ENCODE measurements at regions not wholly inside any gene's neighbourhood (a gene's known extent, or its start where the extent isn't known, plus 50 kb on each side); places are given as distances from the start of the nearest gene placed in this dataset.

DNA sequence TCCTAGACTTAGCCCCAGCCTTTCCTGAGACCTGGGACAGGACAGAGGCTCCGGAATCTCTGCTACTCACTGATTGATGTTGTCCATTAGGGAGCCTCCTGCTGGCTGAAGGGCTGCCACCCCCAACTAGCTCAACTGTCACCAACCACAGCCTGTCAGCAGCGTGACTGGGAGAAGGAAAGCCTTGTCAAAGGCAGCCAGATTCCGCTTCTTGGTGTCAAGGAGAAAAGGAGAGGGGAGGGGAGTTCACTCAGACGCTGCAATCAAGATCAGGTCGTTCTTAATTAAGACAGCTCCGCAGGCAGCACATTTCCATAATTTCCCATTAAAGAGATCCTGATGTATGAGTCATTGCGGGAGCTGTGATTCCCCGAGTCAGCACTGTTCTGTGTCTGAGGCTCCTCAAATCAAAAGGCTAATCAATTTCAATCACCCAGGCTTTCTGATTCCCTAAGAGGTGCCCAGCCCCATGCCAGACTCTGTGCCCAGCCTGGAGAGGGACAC lies 152.8 kb upstream of the ZBED5 start:
- no peak overlapping the region for H3K9ac ChIP-seq (ENCODE audit: low read depth, low read length)
- H3K36me3 ChIP-seq (ENCODE audit: insufficient read depth, low read depth, low read length), result no peaks in the 10 kb centered on the region
- peaks cover 11% of the 10 kb centered on the region; the same call in 1 of the 2 replicates for H3K4me1 ChIP-seq (ENCODE audit: insufficient read depth, low read length)
- H3K27me3 ChIP-seq (ENCODE audit: insufficient read depth, low read length), result no peaks in the 10 kb centered on the region
- no peaks in the 10 kb centered on the region; the same call in 1 of the 2 replicates for H3K9me3 ChIP-seq (ENCODE audit: insufficient read depth, low read depth, low read length)
- H3K4me3 ChIP-seq (ENCODE audit: low read length), result peak overlapping the region; percentile 30; the same call in 1 of the 2 replicates
- no peak overlapping the region for H3K27ac ChIP-seq (ENCODE audit: low read length)

DNA sequence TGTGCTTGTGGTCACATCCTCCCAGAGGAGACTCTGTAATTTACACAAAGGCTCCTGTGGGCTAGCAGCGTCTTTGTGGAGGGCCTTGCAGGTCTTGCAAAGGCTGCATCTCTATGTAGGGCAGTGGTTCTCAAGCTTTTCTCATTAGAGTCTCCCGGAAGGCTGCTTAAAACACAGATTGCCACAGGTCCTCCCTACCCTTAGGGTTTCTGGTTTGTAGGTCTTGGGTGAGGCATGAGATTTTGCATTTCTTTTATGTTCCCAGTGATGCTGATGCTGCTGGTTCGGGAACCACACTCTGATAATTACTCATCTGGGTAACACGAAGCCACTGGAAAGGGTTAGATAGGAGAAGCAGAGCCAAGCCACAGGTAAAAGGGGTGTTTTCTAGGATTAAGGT lies 151.3 kb upstream of the ZBED5 start:
- Histone ChIP-seq H3K4me3 (ENCODE audit: low read length) (no peak overlapping the region), H3K4me1 (ENCODE audit: insufficient read depth, low read length) (peaks cover 11% of the 10 kb centered on the region; the same call in 1 of the 2 replicates), H3K27me3 (ENCODE audit: insufficient read depth, low read length) (no peaks in the 10 kb centered on the region), H3K36me3 (ENCODE audit: insufficient read depth, low read depth, low read length) (no peaks in the 10 kb centered on the region), H3K9me3 (ENCODE audit: insufficient read depth, low read depth, low read length) (no peaks in the 10 kb centered on the region; the same call in 1 of the 2 replicates), H3K9ac (ENCODE audit: low read depth, low read length) (no peak overlapping the region), H3K27ac (ENCODE audit: low read length) (no peak overlapping the region)

DNA sequence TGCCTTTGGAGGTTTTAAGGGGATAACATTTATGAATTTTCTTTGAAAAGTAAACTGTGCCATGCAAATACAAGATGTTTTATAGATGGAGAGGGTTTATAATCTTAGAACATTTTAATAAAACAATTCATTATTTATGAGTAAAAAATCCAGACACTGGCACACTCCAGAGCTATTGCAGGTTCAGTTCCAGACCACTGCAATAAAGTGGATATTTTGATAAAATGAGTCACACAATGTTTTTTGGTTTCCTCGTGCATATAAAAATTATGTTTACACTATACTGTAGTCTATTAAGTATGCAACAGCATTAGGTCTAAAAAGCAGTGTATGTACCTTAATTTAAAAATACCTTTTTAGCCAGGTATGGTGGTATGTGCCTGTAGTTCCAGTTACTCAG lies 146.2 kb upstream of the ZBED5 start:
- H3K27ac ChIP-seq (ENCODE audit: low read length), result no peak overlapping the region
- no peak overlapping the region for H3K9ac ChIP-seq (ENCODE audit: low read depth, low read length)
- no peaks in the 10 kb centered on the region for H3K36me3 ChIP-seq (ENCODE audit: insufficient read depth, low read depth, low read length)
- no peaks in the 10 kb centered on the region for H3K4me1 ChIP-seq (ENCODE audit: insufficient read depth, low read length)
- H3K27me3 ChIP-seq (ENCODE audit: insufficient read depth, low read length), result no peaks in the 10 kb centered on the region
- H3K9me3 ChIP-seq (ENCODE audit: insufficient read depth, low read depth, low read length), result no peaks in the 10 kb centered on the region; the same call in 1 of the 2 replicates
- H3K4me3 ChIP-seq (ENCODE audit: low read length), result no peak overlapping the region

DNA sequence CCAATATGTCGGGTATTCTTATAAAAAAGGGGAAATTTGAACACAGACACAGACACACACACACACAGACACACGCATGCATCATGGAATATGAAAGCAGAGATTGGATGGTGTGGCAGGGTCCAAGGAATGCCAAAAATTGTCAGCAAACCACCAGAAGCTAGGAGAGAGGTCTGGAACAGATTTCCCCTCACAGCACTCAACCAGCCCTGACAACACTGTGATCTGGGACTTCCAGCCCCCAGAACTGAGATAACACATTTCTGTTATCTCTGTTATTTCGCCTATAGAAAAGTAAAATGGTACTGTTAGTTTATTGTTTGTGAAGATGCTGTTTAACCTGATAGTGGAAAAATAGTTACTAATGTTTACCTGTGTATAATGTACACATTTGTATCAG lies 145.4 kb upstream of the ZBED5 start:
- Histone ChIP-seq H3K27me3 (ENCODE audit: insufficient read depth, low read length) (no peaks in the 10 kb centered on the region), H3K27ac (ENCODE audit: low read length) (no peak overlapping the region), H3K36me3 (ENCODE audit: insufficient read depth, low read depth, low read length) (no peaks in the 10 kb centered on the region), H3K4me1 (ENCODE audit: insufficient read depth, low read length) (no peaks in the 10 kb centered on the region), H3K4me3 (ENCODE audit: low read length) (no peak overlapping the region), H3K9ac (ENCODE audit: low read depth, low read length) (no peak overlapping the region), H3K9me3 (ENCODE audit: insufficient read depth, low read depth, low read length) (no peaks in the 10 kb centered on the region; the same call in 1 of the 2 replicates)

DNA sequence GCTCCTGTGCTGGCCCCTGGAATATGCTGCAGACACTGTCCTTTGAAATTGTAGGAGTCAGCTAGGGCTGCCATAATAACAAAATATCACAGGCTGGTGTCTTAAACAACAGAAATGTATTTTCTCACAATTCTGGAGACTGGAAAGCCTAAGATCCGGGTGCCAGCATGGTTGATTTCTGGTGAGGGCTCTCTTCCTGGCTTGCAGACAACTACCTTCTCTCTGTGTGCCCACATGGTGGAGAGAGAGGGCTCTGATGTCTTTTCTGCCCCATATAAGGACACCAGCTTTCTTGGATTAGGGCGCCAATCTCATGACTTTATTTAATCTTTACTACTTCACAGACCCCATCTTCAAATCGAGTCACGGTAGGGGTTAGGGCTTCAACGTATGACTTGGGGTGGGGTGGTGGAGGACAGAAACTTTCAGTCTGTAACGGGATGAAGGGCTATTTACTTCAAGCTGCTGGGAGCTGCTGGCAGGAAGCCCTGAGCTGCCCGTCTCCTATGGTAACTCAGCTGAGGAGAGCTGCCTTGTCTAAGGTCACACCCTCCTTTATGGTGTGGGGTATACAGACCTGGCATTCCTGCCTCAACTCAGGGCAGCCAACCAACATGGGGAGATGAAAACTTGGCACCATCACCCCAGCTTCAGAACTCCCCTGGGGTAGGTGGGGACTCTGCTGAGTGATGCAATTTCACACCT lies 142.9 kb upstream of the ZBED5 start:
- Histone ChIP-seq H3K27me3 (ENCODE audit: insufficient read depth, low read length) (no peaks in the 10 kb centered on the region; the same call in 1 of the 2 replicates), H3K4me1 (ENCODE audit: insufficient read depth, low read length) (no peaks in the 10 kb centered on the region), H3K4me3 (ENCODE audit: low read length) (no peak overlapping the region), H3K9ac (ENCODE audit: low read depth, low read length) (no peak overlapping the region), H3K36me3 (ENCODE audit: insufficient read depth, low read depth, low read length) (no peaks in the 10 kb centered on the region), H3K27ac (ENCODE audit: low read length) (no peak overlapping the region), H3K9me3 (ENCODE audit: insufficient read depth, low read depth, low read length) (no peaks in the 10 kb centered on the region; the same call in 1 of the 2 replicates)

DNA sequence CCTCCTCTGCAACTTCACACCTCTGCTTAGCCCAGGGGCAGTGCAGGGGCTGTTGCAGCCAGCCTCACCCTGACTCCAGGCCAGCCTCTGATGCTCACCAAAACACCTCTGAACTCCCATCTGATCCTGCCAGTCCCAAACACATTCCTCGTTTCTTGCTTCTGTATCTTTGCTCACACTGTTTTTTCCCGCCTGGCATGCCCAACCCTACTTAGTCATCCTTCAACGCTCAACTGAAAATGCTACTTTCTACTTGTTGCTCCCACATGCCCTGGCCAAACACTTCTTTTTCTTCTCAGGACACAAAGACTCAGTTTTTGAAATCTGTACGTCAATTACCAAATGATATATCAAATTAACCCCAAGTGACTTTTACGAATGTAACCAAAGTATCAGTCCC lies 140.8 kb upstream of the ZBED5 start:
- no peak overlapping the region for H3K9ac ChIP-seq (ENCODE audit: low read depth, low read length)
- H3K9me3 ChIP-seq (ENCODE audit: insufficient read depth, low read depth, low read length), result no peaks in the 10 kb centered on the region
- no peaks in the 10 kb centered on the region for H3K36me3 ChIP-seq (ENCODE audit: insufficient read depth, low read depth, low read length)
- no peaks in the 10 kb centered on the region; the same call in 1 of the 2 replicates for H3K27me3 ChIP-seq (ENCODE audit: insufficient read depth, low read length)
- no peak overlapping the region for H3K4me3 ChIP-seq (ENCODE audit: low read length)
- no peak overlapping the region for H3K27ac ChIP-seq (ENCODE audit: low read length)
- no peaks in the 10 kb centered on the region for H3K4me1 ChIP-seq (ENCODE audit: insufficient read depth, low read length)

DNA sequence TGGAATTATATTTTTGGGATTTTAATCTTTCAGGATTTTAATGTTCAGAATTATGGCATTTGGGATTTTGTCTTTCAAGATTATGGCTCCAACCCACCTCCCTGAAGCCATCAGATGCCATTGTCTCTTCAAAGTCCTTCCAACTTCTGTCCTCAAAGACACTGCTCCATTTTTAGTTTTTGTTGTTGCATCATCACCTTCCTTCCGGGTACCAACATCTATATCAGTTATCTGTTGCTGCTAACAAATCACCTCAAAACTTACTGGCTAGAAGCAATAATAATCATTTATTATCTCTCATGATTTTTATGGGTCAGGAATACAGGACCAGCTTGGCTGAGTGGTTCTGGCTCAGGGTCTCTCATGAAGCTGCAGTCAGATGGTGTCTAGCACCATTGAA lies 138.8 kb upstream of the ZBED5 start:
- no peak overlapping the region for H3K9ac ChIP-seq (ENCODE audit: low read depth, low read length)
- no peak overlapping the region for H3K4me3 ChIP-seq (ENCODE audit: low read length)
- no peaks in the 10 kb centered on the region; the same call in 1 of the 2 replicates for H3K27me3 ChIP-seq (ENCODE audit: insufficient read depth, low read length)
- no peaks in the 10 kb centered on the region for H3K36me3 ChIP-seq (ENCODE audit: insufficient read depth, low read depth, low read length)
- no peaks in the 10 kb centered on the region for H3K4me1 ChIP-seq (ENCODE audit: insufficient read depth, low read length)
- H3K9me3 ChIP-seq (ENCODE audit: insufficient read depth, low read depth, low read length), result no peaks in the 10 kb centered on the region
- H3K27ac ChIP-seq (ENCODE audit: low read length), result no peak overlapping the region

DNA sequence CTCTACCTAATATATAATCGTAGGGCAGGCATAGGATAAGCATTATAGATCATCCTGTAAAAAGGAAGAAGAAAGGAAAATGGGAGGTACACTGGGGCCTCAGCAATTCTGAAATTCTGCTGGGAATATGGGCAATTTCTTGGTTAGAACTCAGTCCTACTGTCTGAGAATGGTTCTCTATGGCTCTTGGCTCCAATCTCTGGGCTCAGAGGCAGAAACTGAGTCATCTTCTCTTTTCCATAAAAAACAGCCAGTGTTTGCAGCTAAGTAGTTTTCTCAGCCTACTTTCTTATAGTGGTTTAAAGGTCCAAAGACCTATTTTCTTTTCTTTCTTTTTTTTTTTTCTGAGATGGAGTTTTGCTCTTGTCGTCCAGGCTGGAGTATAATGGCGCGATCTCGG lies 135.8 kb upstream of the ZBED5 start:
- H3K9me3 ChIP-seq (ENCODE audit: insufficient read depth, low read depth, low read length), result no peaks in the 10 kb centered on the region
- H3K9ac ChIP-seq (ENCODE audit: low read depth, low read length), result no peak overlapping the region
- H3K27me3 ChIP-seq (ENCODE audit: insufficient read depth, low read length), result no peaks in the 10 kb centered on the region; the same call in 1 of the 2 replicates
- no peak overlapping the region for H3K4me3 ChIP-seq (ENCODE audit: low read length)
- H3K4me1 ChIP-seq (ENCODE audit: insufficient read depth, low read length), result no peaks in the 10 kb centered on the region
- H3K36me3 ChIP-seq (ENCODE audit: insufficient read depth, low read depth, low read length), result no peaks in the 10 kb centered on the region
- H3K27ac ChIP-seq (ENCODE audit: low read length), result no peak overlapping the region

DNA sequence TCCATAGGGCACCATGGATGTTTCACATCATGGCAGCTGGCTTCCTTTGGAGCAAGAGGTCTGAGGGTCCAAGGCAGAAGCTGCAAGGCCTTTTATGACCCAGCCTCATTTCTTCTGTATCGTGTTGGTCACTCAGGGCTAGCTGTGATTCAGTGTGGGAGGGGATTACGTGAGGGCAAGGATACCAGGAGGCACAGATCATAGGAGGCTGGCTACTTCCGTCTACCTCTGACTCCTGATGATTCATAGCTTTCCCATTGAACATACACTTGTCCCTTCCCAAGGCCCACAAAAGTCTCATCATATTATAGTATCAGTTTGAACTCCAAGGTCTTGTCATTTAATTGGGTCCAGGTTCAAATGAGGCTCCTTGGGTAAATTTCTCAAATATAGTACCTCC lies 135.3 kb upstream of the ZBED5 start:
- no peaks in the 10 kb centered on the region for H3K4me1 ChIP-seq (ENCODE audit: insufficient read depth, low read length)
- no peaks in the 10 kb centered on the region; the same call in 1 of the 2 replicates for H3K27me3 ChIP-seq (ENCODE audit: insufficient read depth, low read length)
- no peak overlapping the region for H3K9ac ChIP-seq (ENCODE audit: low read depth, low read length)
- H3K4me3 ChIP-seq (ENCODE audit: low read length), result no peak overlapping the region
- no peaks in the 10 kb centered on the region for H3K9me3 ChIP-seq (ENCODE audit: insufficient read depth, low read depth, low read length)
- H3K27ac ChIP-seq (ENCODE audit: low read length), result no peak overlapping the region
- no peaks in the 10 kb centered on the region for H3K36me3 ChIP-seq (ENCODE audit: insufficient read depth, low read depth, low read length)

DNA sequence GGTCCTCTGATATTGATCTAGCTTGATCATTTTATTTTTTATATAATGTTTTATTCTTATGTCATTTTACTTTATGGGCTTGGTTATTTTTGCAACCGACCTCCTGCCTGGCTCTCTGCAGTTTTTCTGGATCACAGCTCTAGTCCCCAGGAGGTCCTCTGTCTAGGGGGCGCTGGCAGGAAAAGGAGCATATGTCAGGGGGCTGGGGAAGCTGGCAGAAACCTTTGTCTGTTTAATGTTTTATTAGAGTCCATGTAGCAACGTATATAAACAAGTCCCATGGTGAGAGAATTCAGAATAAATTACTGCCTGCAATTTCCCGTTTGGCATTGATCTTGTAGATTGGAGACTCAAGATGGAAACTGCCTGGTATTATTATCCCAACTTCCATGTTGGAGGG lies 133.5 kb upstream of the ZBED5 start:
- Histone ChIP-seq H3K27me3 (ENCODE audit: insufficient read depth, low read length) (no peaks in the 10 kb centered on the region), H3K36me3 (ENCODE audit: insufficient read depth, low read depth, low read length) (no peaks in the 10 kb centered on the region), H3K4me1 (ENCODE audit: insufficient read depth, low read length) (no peaks in the 10 kb centered on the region), H3K4me3 (ENCODE audit: low read length) (no peak overlapping the region), H3K27ac (ENCODE audit: low read length) (no peak overlapping the region), H3K9me3 (ENCODE audit: insufficient read depth, low read depth, low read length) (no peaks in the 10 kb centered on the region), H3K9ac (ENCODE audit: low read depth, low read length) (no peak overlapping the region)

DNA sequence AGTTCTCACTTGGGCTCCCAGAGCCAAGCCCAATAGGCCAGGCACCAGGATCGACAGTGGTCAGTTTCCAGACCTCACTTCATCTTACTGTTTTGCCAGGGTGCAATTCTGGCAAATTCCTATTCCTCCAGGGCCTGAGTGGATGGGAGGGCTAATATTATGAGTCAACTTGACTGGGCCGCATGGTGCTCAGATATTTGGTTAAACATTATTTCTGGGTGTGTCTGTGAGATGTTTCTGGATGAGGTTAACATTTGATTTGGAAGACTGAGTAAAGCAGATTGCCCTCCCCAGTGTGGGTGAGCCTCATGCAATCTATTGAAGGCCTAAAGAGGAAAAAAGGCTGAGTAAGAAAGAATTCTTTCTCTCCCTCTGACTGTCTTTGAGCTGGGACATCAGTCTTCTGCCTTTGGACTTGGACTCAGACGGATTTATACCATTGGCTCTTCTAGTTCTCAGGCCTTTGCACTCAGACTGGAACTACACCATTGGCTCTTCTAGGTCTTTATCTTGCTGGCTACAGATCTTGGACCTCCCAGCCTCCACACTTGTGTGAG lies 132.9 kb upstream of the ZBED5 start:
- Histone ChIP-seq H3K9ac (ENCODE audit: low read depth, low read length) (no peak overlapping the region), H3K27me3 (ENCODE audit: insufficient read depth, low read length) (no peaks in the 10 kb centered on the region), H3K9me3 (ENCODE audit: insufficient read depth, low read depth, low read length) (no peaks in the 10 kb centered on the region), H3K36me3 (ENCODE audit: insufficient read depth, low read depth, low read length) (no peaks in the 10 kb centered on the region), H3K27ac (ENCODE audit: low read length) (no peak overlapping the region), H3K4me1 (ENCODE audit: insufficient read depth, low read length) (no peaks in the 10 kb centered on the region), H3K4me3 (ENCODE audit: low read length) (no peak overlapping the region)

DNA sequence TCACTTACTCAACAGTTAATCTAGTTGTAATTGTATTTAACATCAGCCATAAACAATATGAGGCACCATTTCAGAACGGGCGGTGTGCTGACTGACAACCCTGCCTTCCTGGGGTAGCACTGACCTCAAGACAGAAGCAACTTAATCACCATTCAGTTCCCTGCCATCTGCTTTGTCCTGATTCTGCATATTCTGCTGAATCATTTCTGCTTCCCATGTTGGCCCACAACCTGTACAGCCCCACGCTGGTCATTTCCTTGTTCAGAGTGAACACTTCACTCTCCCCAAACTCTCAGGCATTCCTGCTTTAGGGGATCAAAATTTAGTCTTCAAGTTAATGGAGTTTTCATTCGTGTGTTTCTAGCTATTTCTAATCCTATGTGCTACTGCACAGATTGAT lies 132.3 kb upstream of the ZBED5 start:
- Histone ChIP-seq H3K27ac (ENCODE audit: low read length) (no peak overlapping the region), H3K9ac (ENCODE audit: low read depth, low read length) (no peak overlapping the region), H3K4me3 (ENCODE audit: low read length) (no peak overlapping the region), H3K4me1 (ENCODE audit: insufficient read depth, low read length) (no peaks in the 10 kb centered on the region), H3K9me3 (ENCODE audit: insufficient read depth, low read depth, low read length) (no peaks in the 10 kb centered on the region), H3K27me3 (ENCODE audit: insufficient read depth, low read length) (no peaks in the 10 kb centered on the region), H3K36me3 (ENCODE audit: insufficient read depth, low read depth, low read length) (no peaks in the 10 kb centered on the region)

Data from iPS-20b (cell line).